ENCODE measurements at regions not wholly inside any gene's neighbourhood (a gene's known extent, or its start where the extent isn't known, plus 50 kb on each side); places are given as distances from the start of the nearest gene placed in this dataset.

GRCh38 chr11:71145368-71145767, 107.0 kb downstream of the SHANK2 start:
- no peaks in the 10 kb centered on the region for H3K27me3 ChIP-seq (replicated peaks in 1 of 4; ENCODE audit: control insufficient read depth in 3 of 4, extremely low read depth in 1 of 4, insufficient read depth in 3 of 4, low read length in 3 of 4)
- H3K79me2 ChIP-seq (ENCODE audit: control insufficient read depth in 1 of 2, insufficient read depth in 2 of 2, low read length in 2 of 2) = peaks cover 0 to 18% of the 10 kb centered on the region in 2 experiments; a peak in 2 of 4 replicates
- peaks cover 0 to 4% (median 0%) of the 10 kb centered on the region in 4 experiments; a peak in 1 of 8 replicates for H3K36me3 ChIP-seq (ENCODE audit: control insufficient read depth in 2 of 4, insufficient read depth in 4 of 4, low read length in 3 of 4)
- WGBS, 2 experiments (ENCODE audit: extremely low coverage in 1 of 2, insufficient coverage in 1 of 2, insufficient read length in 1 of 2, insufficient replicate concordance in 2 of 2, low coverage in 1 of 2, low lambda C conversion rate in 2 of 2, missing lambda C conversion rate in 1 of 2) = 90% methylated on average over 8 of the region's 9 CpGs; no CpG with 5 or more reads in 1 of the 2 experiments
- H3K9me3 ChIP-seq (ENCODE audit: insufficient read depth in 2 of 2, low read depth in 1 of 2, low read length in 1 of 2) = no peaks in the 10 kb centered on the region
- H3K56ac ChIP-seq (replicated peaks; ENCODE audit: insufficient read length, low read depth, low read length) = no peak overlapping the region
- H2BK12ac ChIP-seq (ENCODE audit: low read depth, low read length) = no peak overlapping the region
- H2BK120ac ChIP-seq (replicated peaks; ENCODE audit: low read depth, low read length) = no peak overlapping the region
- H3K9ac ChIP-seq (replicated peaks in 1 of 4; ENCODE audit: extremely low read depth in 1 of 4, low read depth in 3 of 4, low read length in 3 of 4) = no peak overlapping the region
- no peak overlapping the region for H3K4me2 ChIP-seq (ENCODE audit: insufficient read depth in 1 of 2, low read depth in 2 of 2, low read length in 2 of 2)
- no peak overlapping the region for H4K5ac ChIP-seq (ENCODE audit: insufficient read length, low read depth, low read length)
- no peak overlapping the region for H3K14ac ChIP-seq (ENCODE audit: insufficient read length)
- no peak overlapping the region for H3K4ac ChIP-seq (replicated peaks; ENCODE audit: insufficient read length, low read depth, low read length)
- H3K27ac ChIP-seq (ENCODE audit: low read depth, low read length) = no peak overlapping the region
- no peak overlapping the region for H2BK20ac ChIP-seq (ENCODE audit: low read length)
- no peaks in the 10 kb centered on the region; the same call in 1 of the 2 replicates for H3K23me2 ChIP-seq (ENCODE audit: low read depth, low read length)
- no peak for DNase-seq (ENCODE audit: low read depth in 1 of 2, low spot score in 2 of 2)
- no peak overlapping the region for H3K18ac ChIP-seq (ENCODE audit: extremely low read depth, low read length)
- no peak overlapping the region for H3K4me3 ChIP-seq (ENCODE audit: extremely low read depth in 1 of 4, insufficient read depth in 2 of 4, low read depth in 3 of 4, low read length in 4 of 4)
- ChIA-PET CTCF (ENCODE audit: partially characterized antibody) (interaction anchor here (0.9 to 1.0 kb wide), 3 partner anchors 54 to 106 kb away, joined by 3 to 4 read pairs (median 3); partner anchors contain the start of gene SHANK2), POLR2A (ENCODE audit: partially characterized antibody) (no interaction called here)
- H3K79me1 ChIP-seq (ENCODE audit: low read depth, low read length) = peaks cover 13% of the 10 kb centered on the region; the same call in 1 of the 2 replicates
- peaks cover 0 to 14% of the 10 kb centered on the region in 2 experiments for H4K20me1 ChIP-seq (replicated peaks in 1 of 2; ENCODE audit: control insufficient read depth in 1 of 2, insufficient read depth in 2 of 2, low read length in 2 of 2)
- no peak overlapping the region for H2AK5ac ChIP-seq (ENCODE audit: low read depth, low read length)
- no peak for FAIRE-seq
- H4K91ac ChIP-seq (replicated peaks; ENCODE audit: insufficient read length, low read length) = no peak overlapping the region
- H3K23ac ChIP-seq (ENCODE audit: insufficient read length) = no peak overlapping the region
- H3K4me1 ChIP-seq (replicated peaks in 1 of 4; ENCODE audit: control insufficient read depth in 3 of 4, insufficient read depth in 4 of 4, low read length in 3 of 4) = peaks cover 0 to 8% (median 0%) of the 10 kb centered on the region in 4 experiments; a peak in 3 of 7 replicates
- H4K8ac ChIP-seq (ENCODE audit: extremely low read depth, insufficient read depth, low read length) = no peak overlapping the region; the same call in 1 of the 2 replicates
- no peak overlapping the region for H2BK15ac ChIP-seq (ENCODE audit: low read length)
- no peak overlapping the region for H2BK5ac ChIP-seq (ENCODE audit: low read depth, low read length)
- H2AFZ ChIP-seq (ENCODE audit: low read length) = no peak overlapping the region
- TF ChIP-seq SAP30 (IDR thresholded peaks at IDR 0.05; ENCODE audit: insufficient read depth, insufficient replicate concordance, low read length) (no peak), JUN (IDR thresholded peaks at IDR 0.05; ENCODE audit: low read depth, low read length) (no peak), BRCA1 (IDR thresholded peaks at IDR 0.05; ENCODE audit: low read depth, low read length) (no peak), CREB1 (IDR thresholded peaks at IDR 0.05) (no peak), CTCF (IDR thresholded peaks at IDR 0.05; ENCODE audit: control extremely low read depth in 1 of 3, insufficient read depth in 1 of 3, low read depth in 1 of 3, low read length in 3 of 3) (no peak), RFX5 (IDR thresholded peaks at IDR 0.05; ENCODE audit: borderline replicate concordance, low read depth, low read length) (no peak), RBBP5 (IDR thresholded peaks at IDR 0.05; ENCODE audit: borderline replicate concordance, low read depth, low read length) (no peak), CHD1 (IDR thresholded peaks at IDR 0.05; ENCODE audit: low read depth, low read length) (no peak), EZH2 (IDR thresholded peaks at IDR 0.05; ENCODE audit: low read depth, low read length, severe bottlenecking) (no peak), KDM1A (IDR thresholded peaks at IDR 0.05; ENCODE audit: borderline replicate concordance, low read length) (no peak), CTBP2 (IDR thresholded peaks at IDR 0.05; ENCODE audit: borderline replicate concordance, insufficient read depth, insufficient read length, low read length) (no peak), POLR2AphosphoS5 (IDR thresholded peaks at IDR 0.05; ENCODE audit: low read depth, low read length) (no peak)

Data from H1 (cell line).